OCI-LY7 (cell line): ENCODE measurements at regions not wholly inside any gene's neighbourhood (a gene's known extent, or its start where the extent isn't known, plus 50 kb on each side); places are given as distances from the start of the nearest gene placed in this dataset.

Experiments
- BruUV-seq: library from RNA; stranded (reverse); fragments of 400-500 nt; replicated peaks from 2 replicates; lab custom pipeline; 2021; lab: Mats Ljungman, UMichigan
- CTCF ChIA-PET: fragments of 300-600 bp; sonication (Branson Sonifier 250); formaldehyde crosslinking; loops from one replicate; lab custom pipeline; 2022; ENCODE audit warnings: antibody characterized with exemption; ENCODE audit not compliant: unreplicated experiment; lab: Charles Lee
- POLR2A ChIA-PET: fragments of 300-600 bp; sonication (Branson Sonifier 250); formaldehyde crosslinking; loops from one replicate; lab custom pipeline; 2022; ENCODE audit warnings: antibody characterized with exemption; lab: Charles Lee
- DNase-seq: peaks from one replicate; pipeline ENCODE4 v3.0.0-alpha.2; 2015; ENCODE audit warnings: low spot score
- H2AFZ ChIP-seq: fragments of 200-600 bp; sonication (generic), shearing (Covaris generic); 2 replicates; pipeline ENCODE4 v1.6.1; 2014; ENCODE audit warnings: mild to moderate bottlenecking, antibody characterized with exemption, low read length, moderate library complexity
- H3K27ac ChIP-seq: fragments of 200-600 bp; sonication (generic); 2 replicates; pipeline ENCODE4 v1.5.1; 2014; ENCODE audit warnings: mixed run types, low read depth, mild to moderate bottlenecking, moderate library complexity, low read length, inconsistent platforms; ENCODE audit not compliant: poor library complexity, severe bottlenecking
- H3K36me3 ChIP-seq: fragments of 200-600 bp; sonication (generic); 2 replicates; pipeline ENCODE4 v1.6.1; 2014; ENCODE audit warnings: mild to moderate bottlenecking, antibody characterized with exemption, low read length, moderate library complexity, mixed read lengths; ENCODE audit not compliant: insufficient read depth
- H3K4me1 ChIP-seq: fragments of 200-600 bp; sonication (generic); 2 replicates; pipeline ENCODE4 v1.5.1; 2014; ENCODE audit warnings: mild to moderate bottlenecking, low read length; ENCODE audit not compliant: insufficient read depth, poor library complexity, severe bottlenecking
- H3K4me2 ChIP-seq: fragments of 200-600 bp; sonication (generic); 2 replicates; pipeline ENCODE4 v1.6.1; 2014; ENCODE audit warnings: mild to moderate bottlenecking, low read length
- H3K4me3 ChIP-seq: fragments of 200-600 bp; sonication (generic); 2 replicates; pipeline ENCODE4 v1.5.1; 2014; ENCODE audit warnings: mild to moderate bottlenecking, low read depth, low read length; ENCODE audit not compliant: poor library complexity, severe bottlenecking
- H3K79me2 ChIP-seq: fragments of 200-600 bp; sonication (generic); 2 replicates; pipeline ENCODE4 v1.6.1; 2016; ENCODE audit warnings: low read depth, mild to moderate bottlenecking, low read length, moderate library complexity, mixed read lengths; ENCODE audit not compliant: insufficient read depth
- H3K9me2 ChIP-seq: fragments of 200-600 bp; sonication (generic); 2 replicates; pipeline ENCODE4 v1.6.1; 2016; ENCODE audit warnings: mild to moderate bottlenecking, low read length, mixed read lengths; ENCODE audit not compliant: insufficient read depth
- H3K9me3 ChIP-seq: fragments of 200-600 bp; sonication (generic); 2 replicates; pipeline ENCODE4 v1.6.1; 2014; ENCODE audit warnings: mild to moderate bottlenecking, mixed run types, low read length, mixed read lengths
- H4K20me1 ChIP-seq: fragments of 200-600 bp; sonication (generic); 2 replicates; pipeline ENCODE4 v1.6.1; 2014; ENCODE audit warnings: mild to moderate bottlenecking, antibody characterized with exemption, low read length, moderate library complexity, mixed read lengths; ENCODE audit not compliant: insufficient read depth
- EZH2phosphoT487 ChIP-seq: fragments of 200-600 bp; sonication (generic); IDR thresholded peaks from 2 replicates; pipeline ENCODE4 v1.6.1; 2018; ENCODE audit warnings: low read depth, borderline replicate concordance, mild to moderate bottlenecking, mixed run types, antibody characterized with exemption, low read length, moderate library complexity, mixed read lengths
- intact Hi-C: fragments of 100-400 bp; cut with micrococcal nuclease; formaldehyde crosslinking; loops from one replicate; pipeline ENCODE4 v1.10.0; 2022; ENCODE audit not compliant: unreplicated experiment
- TF ChIP-seq, protein P1 (sequence below): fragments of 200-600 bp; sonication (generic); conservative IDR thresholded peaks from 2 replicates; pipeline ENCODE4 v1.5.1; 2014; ENCODE audit warnings: mild to moderate bottlenecking, antibody characterized with exemption, low read length, moderate library complexity, mixed read lengths

DNA sequence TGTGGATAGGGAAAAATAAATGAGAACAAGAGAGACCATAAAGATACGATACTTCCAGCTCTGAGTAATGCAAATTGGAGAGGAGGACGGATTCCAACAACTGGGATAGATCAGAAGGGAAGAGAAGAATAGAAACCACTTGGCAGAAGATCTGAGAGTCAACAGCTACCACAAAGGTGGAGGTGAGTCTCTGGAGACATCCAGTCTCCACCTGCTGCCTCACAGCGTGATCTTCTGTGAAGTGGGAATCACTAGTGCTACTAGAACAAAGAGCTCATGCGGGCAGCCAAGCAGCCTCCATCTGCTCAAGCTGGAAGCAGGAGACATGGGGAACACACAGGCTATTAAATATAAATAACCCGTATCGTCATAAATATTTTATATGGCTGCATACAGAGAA, 558.5 kb upstream of the CFAP20DC start:
- POLR2A ChIA-PET = interaction anchor here (0.7 kb wide), 1 partner anchor 1398 kb away, joined by 3 read pairs; no protein-coding TSS in a partner anchor
- Histone ChIP-seq H4K20me1 (no peaks in the 10 kb centered on the region), H2AFZ (no peak overlapping the region), H3K27ac (no peak overlapping the region), H3K9me2 (no peaks in the 10 kb centered on the region), H3K9me3 (no peaks in the 10 kb centered on the region), H3K36me3 (no peaks in the 10 kb centered on the region), H3K4me1 (no peaks in the 10 kb centered on the region), H3K4me2 (no peak overlapping the region), H3K79me2 (no peaks in the 10 kb centered on the region), H3K4me3 (no peak overlapping the region)
- DNase-seq = no peak
- TF ChIP-seq, protein P1, sequence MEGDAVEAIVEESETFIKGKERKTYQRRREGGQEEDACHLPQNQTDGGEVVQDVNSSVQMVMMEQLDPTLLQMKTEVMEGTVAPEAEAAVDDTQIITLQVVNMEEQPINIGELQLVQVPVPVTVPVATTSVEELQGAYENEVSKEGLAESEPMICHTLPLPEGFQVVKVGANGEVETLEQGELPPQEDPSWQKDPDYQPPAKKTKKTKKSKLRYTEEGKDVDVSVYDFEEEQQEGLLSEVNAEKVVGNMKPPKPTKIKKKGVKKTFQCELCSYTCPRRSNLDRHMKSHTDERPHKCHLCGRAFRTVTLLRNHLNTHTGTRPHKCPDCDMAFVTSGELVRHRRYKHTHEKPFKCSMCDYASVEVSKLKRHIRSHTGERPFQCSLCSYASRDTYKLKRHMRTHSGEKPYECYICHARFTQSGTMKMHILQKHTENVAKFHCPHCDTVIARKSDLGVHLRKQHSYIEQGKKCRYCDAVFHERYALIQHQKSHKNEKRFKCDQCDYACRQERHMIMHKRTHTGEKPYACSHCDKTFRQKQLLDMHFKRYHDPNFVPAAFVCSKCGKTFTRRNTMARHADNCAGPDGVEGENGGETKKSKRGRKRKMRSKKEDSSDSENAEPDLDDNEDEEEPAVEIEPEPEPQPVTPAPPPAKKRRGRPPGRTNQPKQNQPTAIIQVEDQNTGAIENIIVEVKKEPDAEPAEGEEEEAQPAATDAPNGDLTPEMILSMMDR = no peak
- no peak for TF ChIP-seq EZH2phosphoT487
- intact Hi-C loops = no loop called here
- CTCF ChIA-PET = interaction anchor here (0.6 to 0.7 kb wide), 2 partner anchors 30 to 301 kb away, joined by 3 to 5 read pairs; no protein-coding TSS in a partner anchor
- no TSS peak for BruUV-seq

DNA sequence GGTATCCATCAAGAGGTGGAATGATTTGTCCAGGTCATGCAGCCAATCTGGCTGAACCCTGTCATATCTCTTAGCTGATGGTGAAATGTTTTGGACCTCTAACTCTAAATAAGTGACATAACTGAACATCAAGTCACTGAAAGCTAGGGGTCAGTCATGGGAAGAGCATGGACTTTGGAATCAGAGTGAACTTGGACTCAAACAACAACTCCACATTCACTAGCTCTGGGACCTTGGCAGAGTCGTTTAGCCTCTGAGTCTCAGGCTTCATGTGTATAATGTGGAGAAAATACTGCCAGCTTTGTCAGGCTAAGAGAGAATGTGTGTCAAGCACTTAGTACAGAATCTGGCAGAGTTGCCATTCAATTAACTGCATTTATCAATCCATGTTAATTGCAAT, 557.8 kb upstream of the CFAP20DC start:
- H3K9me2 ChIP-seq = no peaks in the 10 kb centered on the region
- H2AFZ ChIP-seq = no peak overlapping the region
- H3K27ac ChIP-seq = no peak overlapping the region
- no peak overlapping the region for H3K4me3 ChIP-seq
- POLR2A ChIA-PET = no interaction called here
- DNase-seq = no peak
- no peaks in the 10 kb centered on the region for H3K4me1 ChIP-seq
- no peak overlapping the region for H3K4me2 ChIP-seq
- no peaks in the 10 kb centered on the region for H3K79me2 ChIP-seq
- no peaks in the 10 kb centered on the region for H3K9me3 ChIP-seq
- TF ChIP-seq EZH2phosphoT487 = no peak
- TF ChIP-seq, protein P1 = no peak
- CTCF ChIA-PET = interaction anchor here (0.6 to 0.7 kb wide), 2 partner anchors 29 to 302 kb away, joined by 3 to 5 read pairs; no protein-coding TSS in a partner anchor
- intact Hi-C loops = no loop called here
- no TSS peak for BruUV-seq
- H4K20me1 ChIP-seq = no peaks in the 10 kb centered on the region
- H3K36me3 ChIP-seq = no peaks in the 10 kb centered on the region

DNA sequence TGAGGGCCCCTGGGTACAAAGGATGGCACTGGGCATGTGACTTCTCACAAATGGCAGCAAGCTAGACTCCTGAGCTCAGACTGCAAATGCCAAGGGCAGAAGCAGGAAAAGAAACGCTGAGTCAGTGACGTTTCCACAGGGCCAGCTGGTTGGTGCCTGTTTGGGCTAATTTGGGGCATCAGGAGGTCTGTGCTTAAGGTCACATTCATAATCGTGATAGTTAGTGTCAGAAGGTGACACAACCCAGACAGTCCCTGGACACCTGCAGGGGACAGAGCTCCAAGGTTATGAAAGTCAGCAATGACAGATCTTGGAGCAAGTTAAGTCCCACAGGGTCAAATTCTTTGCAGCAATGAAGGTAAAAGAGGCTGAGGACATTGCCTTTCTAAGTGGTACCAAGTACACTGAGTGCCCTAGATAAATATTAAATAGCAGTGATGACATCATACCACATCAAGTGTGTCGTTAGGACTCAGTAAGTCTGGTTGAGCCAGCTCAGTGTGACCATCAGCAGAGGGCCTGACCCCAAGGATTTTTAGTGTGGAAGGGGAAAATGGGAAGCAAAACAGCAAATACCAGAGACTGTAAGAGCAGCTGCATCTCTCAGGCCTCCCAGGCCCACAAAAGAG, 556.9 kb upstream of the CFAP20DC start:
- Histone ChIP-seq H4K20me1 (no peaks in the 10 kb centered on the region), H3K9me3 (no peaks in the 10 kb centered on the region), H2AFZ (no peak overlapping the region), H3K9me2 (no peaks in the 10 kb centered on the region), H3K4me1 (no peaks in the 10 kb centered on the region), H3K27ac (no peak overlapping the region), H3K79me2 (no peaks in the 10 kb centered on the region), H3K4me3 (no peak overlapping the region), H3K36me3 (no peaks in the 10 kb centered on the region), H3K4me2 (no peak overlapping the region)
- DNase-seq = no peak
- POLR2A ChIA-PET = no interaction called here
- TF ChIP-seq, protein P1 = no peak
- no peak for TF ChIP-seq EZH2phosphoT487
- intact Hi-C loops = no loop called here
- CTCF ChIA-PET = no interaction called here
- no TSS peak for BruUV-seq
